WTC11 (cell line): ENCODE measurements at regions not wholly inside any gene's neighbourhood (a gene's known extent, or its start where the extent isn't known, plus 50 kb on each side); places are given as distances from the start of the nearest gene placed in this dataset.

Experiments
- ATAC-seq: fragments of 200-7000 bp; cut with Tn5 transposase; 2 replicates; pipeline ENCODE4 v1.10.0; 2021; ENCODE audit warnings: mild to moderate bottlenecking, moderate library complexity
- CTCF ChIA-PET: fragments of 300-600 bp; sonication (Branson Sonifier 250); formaldehyde crosslinking; loops from one replicate; lab custom pipeline; 2021; ENCODE audit warnings: antibody characterized with exemption; lab: Charles Lee
- POLR2A ChIA-PET: fragments of 350-600 bp; sonication (Branson Sonifier 250); formaldehyde crosslinking; loops from one replicate; lab custom pipeline; 2021; ENCODE audit warnings: antibody characterized with exemption; lab: Charles Lee
- DNase-seq: peaks from one replicate; pipeline ENCODE4 v3.0.0; 2021; ENCODE audit warnings: low spot score
- H3K27ac Mint-ChIP-seq: 2 replicates; pipeline ENCODE4 v1.8.0; 2021; ENCODE audit warnings: mixed read lengths
- H3K27me3 Mint-ChIP-seq: 2 replicates; pipeline ENCODE4 v1.8.0; 2021; ENCODE audit warnings: low read depth, mild to moderate bottlenecking, moderate library complexity, mixed read lengths
- H3K36me3 Mint-ChIP-seq: 2 replicates; pipeline ENCODE4 v1.8.0; 2021; ENCODE audit warnings: mixed read lengths
- H3K4me1 Mint-ChIP-seq: 2 replicates; pipeline ENCODE4 v1.8.0; 2022; ENCODE audit warnings: mixed read lengths
- H3K4me3 Mint-ChIP-seq: 2 replicates; pipeline ENCODE4 v1.8.0; 2021; ENCODE audit warnings: mild to moderate bottlenecking, moderate library complexity, mixed read lengths
- H3K9me3 Mint-ChIP-seq: 2 replicates; pipeline ENCODE4 v1.8.0; 2021; ENCODE audit warnings: mixed read lengths
- AFF4 ChIP-seq: sonication (generic); formaldehyde crosslinking; IDR thresholded peaks from 2 replicates; pipeline ENCODE4 v1.8.1; 2023; ENCODE audit warnings: mild to moderate bottlenecking, missing genetic modification reagents, borderline replicate concordance
- ATF1 ChIP-seq: sonication (generic); formaldehyde crosslinking; IDR thresholded peaks from 2 replicates; pipeline ENCODE4 v1.8.1; 2023; ENCODE audit warnings: mild to moderate bottlenecking, moderate library complexity, missing genetic modification reagents
- CBFB ChIP-seq: sonication (generic); formaldehyde crosslinking; IDR thresholded peaks from 2 replicates; pipeline ENCODE4 v1.8.1; 2022; ENCODE audit warnings: mild to moderate bottlenecking, low read depth, missing genetic modification reagents
- E2F1 ChIP-seq: sonication (generic); formaldehyde crosslinking; IDR thresholded peaks from 2 replicates; pipeline ENCODE4 v1.8.0; 2022; ENCODE audit warnings: mild to moderate bottlenecking, missing genetic modification reagents
- E2F5 ChIP-seq: sonication (generic); formaldehyde crosslinking; IDR thresholded peaks from 2 replicates; pipeline ENCODE4 v1.8.1; 2022; ENCODE audit warnings: mild to moderate bottlenecking, moderate library complexity, missing genetic modification reagents
- EMX1 ChIP-seq: fragments of 250-450 bp; sonication (Bioruptor Pico); IDR thresholded peaks from 2 replicates; pipeline ENCODE4 v1.8.0; 2021; ENCODE audit warnings: mild to moderate bottlenecking
- FOXJ3 ChIP-seq: sonication (generic); formaldehyde crosslinking; IDR thresholded peaks from 2 replicates; pipeline ENCODE4 v1.9.0; 2021; ENCODE audit warnings: missing genetic modification reagents, mild to moderate bottlenecking, borderline replicate concordance
- FOXK1 ChIP-seq: sonication (generic); formaldehyde crosslinking; IDR thresholded peaks from 2 replicates; pipeline ENCODE4 v1.8.0; 2022; ENCODE audit warnings: mild to moderate bottlenecking, moderate library complexity, missing genetic modification reagents
- GABPB1 ChIP-seq: sonication (generic); formaldehyde crosslinking; IDR thresholded peaks from 2 replicates; pipeline ENCODE4 v1.8.1; 2023; ENCODE audit warnings: mild to moderate bottlenecking, missing genetic modification reagents
- MLX ChIP-seq: sonication (generic); formaldehyde crosslinking; IDR thresholded peaks from 2 replicates; pipeline ENCODE4 v1.8.1; 2023; ENCODE audit warnings: mild to moderate bottlenecking, missing genetic modification reagents, moderate library complexity
- MXD4 ChIP-seq: fragments of 250-450 bp; sonication (Bioruptor Pico); IDR thresholded peaks from 2 replicates; pipeline ENCODE4 v1.8.0; 2021; ENCODE audit warnings: mild to moderate bottlenecking, moderate library complexity, borderline replicate concordance
- NFE2L1 ChIP-seq: sonication (generic); formaldehyde crosslinking; IDR thresholded peaks from 2 replicates; pipeline ENCODE4 v1.8.1; 2023; ENCODE audit warnings: missing genetic modification reagents
- NR1H2 ChIP-seq: sonication (generic); formaldehyde crosslinking; IDR thresholded peaks from 2 replicates; pipeline ENCODE4 v1.9.0; 2021; ENCODE audit warnings: mild to moderate bottlenecking, moderate library complexity, missing genetic modification reagents
- STAT6 ChIP-seq: sonication (generic); formaldehyde crosslinking; conservative IDR thresholded peaks from 2 replicates; pipeline ENCODE4 v1.8.1; 2023; ENCODE audit warnings: mild to moderate bottlenecking, low read depth, missing genetic modification reagents, moderate library complexity
- TCF7 ChIP-seq: sonication (generic); formaldehyde crosslinking; IDR thresholded peaks from 2 replicates; pipeline ENCODE4 v1.8.0; 2022; ENCODE audit warnings: mild to moderate bottlenecking, low read depth, missing genetic modification reagents, moderate library complexity
- ZMAT4 ChIP-seq: fragments of 250-450 bp; sonication (Bioruptor Pico); IDR thresholded peaks from 2 replicates; pipeline ENCODE4 v1.9.0; 2021; ENCODE audit warnings: mild to moderate bottlenecking
- ZNF396 ChIP-seq: fragments of 250-450 bp; sonication (Bioruptor Pico); IDR thresholded peaks from 2 replicates; pipeline ENCODE4 v1.8.0; 2021; ENCODE audit warnings: mild to moderate bottlenecking, moderate library complexity, borderline replicate concordance

- Mint-ChIP-seq H3K4me3 (no peak overlapping the region), H3K9me3 (peaks cover 56% of the 10 kb centered on the region), H3K4me1 (no peaks in the 10 kb centered on the region), H3K27ac (no peak overlapping the region), H3K27me3 (peaks cover 7% of the 10 kb centered on the region), H3K36me3 (peaks cover 35% of the 10 kb centered on the region)
- DNase-seq (no peak), ATAC-seq (no peak)
- ChIA-PET CTCF (no interaction called here), POLR2A (no interaction called here)
- TF ChIP-seq STAT6 (CRISPR knock-in tag): no peak
- TF ChIP-seq AFF4 (CRISPR knock-in tag): no peak
- no peak for TF ChIP-seq TCF7 (CRISPR knock-in tag)
- no peak for TF ChIP-seq NFE2L1 (CRISPR knock-in tag)
Measured at GRCh38 chr3:82596805-82597204, 835.4 kb upstream of the GBE1 start.

GRCh38 chr3:82595530-82595929 lies 834.1 kb upstream of the GBE1 start:
- no peak for DNase-seq
- ChIA-PET CTCF (no interaction called here), POLR2A (no interaction called here)
- Mint-ChIP-seq H3K27me3 (peaks cover 7% of the 10 kb centered on the region), H3K36me3 (peaks cover 35% of the 10 kb centered on the region), H3K4me3 (no peak overlapping the region), H3K27ac (no peak overlapping the region), H3K4me1 (no peaks in the 10 kb centered on the region), H3K9me3 (peaks cover 58% of the 10 kb centered on the region)
- ATAC-seq: no peak
- no peak for TF ChIP-seq AFF4 (CRISPR knock-in tag)
- TF ChIP-seq E2F5 (CRISPR knock-in tag): no peak
- no peak for TF ChIP-seq MXD4 (CRISPR knock-in tag)
- TF ChIP-seq GABPB1 (CRISPR knock-in tag): no peak
- no peak for TF ChIP-seq ATF1 (CRISPR knock-in tag)
- TF ChIP-seq E2F1 (CRISPR knock-in tag): no peak
- TF ChIP-seq FOXJ3: no peak
- TF ChIP-seq EMX1 (CRISPR knock-in tag): no peak
- TF ChIP-seq ZMAT4 (CRISPR knock-in tag): no peak
- TF ChIP-seq ZNF396 (CRISPR knock-in tag): no peak
- TF ChIP-seq NR1H2 (CRISPR knock-in tag): no peak
- no peak for TF ChIP-seq FOXK1 (CRISPR knock-in tag)
- no peak for TF ChIP-seq NFE2L1 (CRISPR knock-in tag)
- TF ChIP-seq MLX (CRISPR knock-in tag): no peak
- TF ChIP-seq CBFB (CRISPR knock-in tag): no peak
